Calu3 (cell line): ENCODE measurements at regions not wholly inside any gene's neighbourhood (a gene's known extent, or its start where the extent isn't known, plus 50 kb on each side); places are given as distances from the start of the nearest gene placed in this dataset.

Experiments
- BruUV-seq: library from RNA; stranded (reverse); fragments of 400-500 nt; replicated peaks from 2 replicates; lab custom pipeline; 2021; lab: Mats Ljungman, UMichigan
- CTCF ChIA-PET: fragments of 300-600 bp; sonication (Branson Sonifier 250); formaldehyde crosslinking; loops from one replicate; lab custom pipeline; 2022; ENCODE audit warnings: antibody characterized with exemption; lab: Charles Lee
- DNase-seq: peaks from one replicate; pipeline ENCODE4 v3.0.0; 2022
- H3K27ac Mint-ChIP-seq: one replicate; pipeline ENCODE4 v1.8.0; 2022; ENCODE audit warnings: mixed read lengths; ENCODE audit not compliant: unreplicated experiment
- H3K27me3 Mint-ChIP-seq: one replicate; pipeline ENCODE4 v1.8.0; 2022; ENCODE audit warnings: mixed read lengths; ENCODE audit not compliant: unreplicated experiment
- H3K36me3 Mint-ChIP-seq: one replicate; pipeline ENCODE4 v1.8.0; 2022; ENCODE audit warnings: mild to moderate bottlenecking, moderate library complexity, mixed read lengths; ENCODE audit not compliant: insufficient read depth, unreplicated experiment
- H3K4me1 Mint-ChIP-seq: one replicate; pipeline ENCODE4 v1.8.0; 2022; ENCODE audit warnings: mild to moderate bottlenecking, low read depth, mixed read lengths; ENCODE audit not compliant: unreplicated experiment
- H3K4me3 Mint-ChIP-seq: one replicate; pipeline ENCODE4 v1.8.0; 2022; ENCODE audit warnings: mild to moderate bottlenecking, low read depth, moderate library complexity, mixed read lengths; ENCODE audit not compliant: unreplicated experiment
- H3K9me3 Mint-ChIP-seq: one replicate; pipeline ENCODE4 v1.8.0; 2022; ENCODE audit warnings: low read depth, mixed read lengths; ENCODE audit not compliant: unreplicated experiment
- CTCF ChIP-seq: fragments of 200-600 bp; IDR thresholded peaks from one replicate; pipeline ENCODE4 v1.8.0; 2022; ENCODE audit warnings: antibody characterized with exemption; ENCODE audit not compliant: unreplicated experiment
- intact Hi-C: fragments of 100-400 bp; cut with micrococcal nuclease; formaldehyde crosslinking; loops from one replicate; pipeline ENCODE4 v1.10.0; 2022; ENCODE audit not compliant: unreplicated experiment

DNA sequence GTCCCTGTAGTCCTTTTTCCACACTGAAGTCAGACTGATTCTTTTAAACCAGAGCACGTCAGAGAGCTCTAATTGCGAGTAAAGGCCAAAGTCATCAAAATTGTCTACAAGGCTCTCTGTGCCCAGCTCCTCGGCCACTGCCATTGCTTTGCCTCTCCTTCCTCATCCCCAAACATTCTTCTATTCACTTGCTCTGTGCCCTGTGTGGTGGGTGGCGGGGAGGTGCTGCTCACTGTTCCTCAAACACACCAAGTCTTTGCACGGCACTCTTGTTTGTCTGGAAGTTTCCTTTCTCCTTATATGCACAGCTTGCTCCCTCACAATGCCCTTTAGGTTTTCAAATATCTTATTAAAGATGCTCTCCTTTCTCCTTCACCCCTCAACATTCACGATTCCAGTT is 100.1 kb upstream of the FSHR start:
- DNase-seq, result no peak
- Mint-ChIP-seq H3K4me3 (no peak overlapping the region), H3K27ac (no peak overlapping the region), H3K9me3 (no peaks in the 10 kb centered on the region), H3K36me3 (no peaks in the 10 kb centered on the region), H3K27me3 (no peaks in the 10 kb centered on the region), H3K4me1 (no peaks in the 10 kb centered on the region)
- no TSS peak for BruUV-seq
- intact Hi-C loops, result no loop called here
- CTCF ChIA-PET, result no interaction called here
- no peak for TF ChIP-seq CTCF

- Mint-ChIP-seq H3K27me3 (no peaks in the 10 kb centered on the region), H3K4me1 (no peaks in the 10 kb centered on the region), H3K4me3 (no peak overlapping the region), H3K9me3 (no peaks in the 10 kb centered on the region), H3K36me3 (no peaks in the 10 kb centered on the region), H3K27ac (no peak overlapping the region)
- TF ChIP-seq CTCF, result no peak
- CTCF ChIA-PET, result no interaction called here
- intact Hi-C loops, result no loop called here
- BruUV-seq, result no TSS peak
- DNase-seq, result no peak
Observed at GRCh38 chr2:49251766-49252165, 97.5 kb upstream of the FSHR start.

DNA sequence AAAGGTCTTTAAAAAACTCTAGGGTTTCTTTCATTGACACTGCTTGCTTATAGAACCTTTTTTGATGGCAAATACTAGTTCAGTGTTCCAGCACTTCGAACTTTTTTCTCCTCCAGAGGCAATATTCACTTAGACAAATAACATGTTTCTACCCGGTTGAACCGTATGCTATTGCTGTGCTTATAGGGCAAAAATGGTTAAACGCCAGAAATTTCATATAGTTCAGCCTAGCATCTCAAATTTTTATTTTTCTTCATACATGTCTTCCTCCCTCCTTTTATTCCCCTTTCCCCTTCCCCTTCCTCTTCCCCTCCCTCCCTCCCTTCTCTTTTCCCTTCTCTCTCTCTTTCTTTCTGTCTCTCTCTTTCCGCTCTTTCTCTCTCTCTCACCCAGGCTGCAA is 96.9 kb upstream of the FSHR start:
- no peaks in the 10 kb centered on the region for H3K36me3 Mint-ChIP-seq
- H3K4me1 Mint-ChIP-seq, result no peaks in the 10 kb centered on the region
- intact Hi-C loops, result no loop called here
- H3K27ac Mint-ChIP-seq, result no peak overlapping the region
- H3K27me3 Mint-ChIP-seq, result no peaks in the 10 kb centered on the region
- no peak for DNase-seq
- H3K4me3 Mint-ChIP-seq, result no peak overlapping the region
- no peaks in the 10 kb centered on the region for H3K9me3 Mint-ChIP-seq
- CTCF ChIA-PET, result no interaction called here
- no TSS peak for BruUV-seq
- TF ChIP-seq CTCF, result no peak

GRCh38 chr2:49248506-49248905 is 94.2 kb upstream of the FSHR start:
- intact Hi-C loops, result no loop called here
- Mint-ChIP-seq H3K27ac (no peak overlapping the region), H3K9me3 (peaks cover 9% of the 10 kb centered on the region), H3K36me3 (no peaks in the 10 kb centered on the region), H3K4me1 (no peaks in the 10 kb centered on the region), H3K4me3 (no peak overlapping the region), H3K27me3 (no peaks in the 10 kb centered on the region)
- no peak for TF ChIP-seq CTCF
- CTCF ChIA-PET, result no interaction called here
- no TSS peak for BruUV-seq
- no peak for DNase-seq

- no TSS peak for BruUV-seq
- DNase-seq, result no peak
- intact Hi-C loops, result no loop called here
- Mint-ChIP-seq H3K4me3 (no peak overlapping the region), H3K4me1 (no peaks in the 10 kb centered on the region), H3K9me3 (peaks cover 21% of the 10 kb centered on the region), H3K27ac (no peak overlapping the region), H3K36me3 (no peaks in the 10 kb centered on the region), H3K27me3 (no peaks in the 10 kb centered on the region)
- CTCF ChIA-PET, result no interaction called here
- TF ChIP-seq CTCF, result no peak
Observed at GRCh38 chr2:49241991-49242390, 87.7 kb upstream of the FSHR start.
